GM12878 (cell line): ENCODE measurements at regions not wholly inside any gene's neighbourhood (a gene's known extent, or its start where the extent isn't known, plus 50 kb on each side); places are given as distances from the start of the nearest gene placed in this dataset.

Experiments
- BCLAF1 ChIP-seq: fragments of 450-650 bp; IDR thresholded peaks from 2 replicates; pipeline ENCODE4 v1.6.1; 2017; ENCODE audit warnings: antibody characterized with exemption, mild to moderate bottlenecking, moderate library complexity
- CEBPZ ChIP-seq: fragments of 150-350 bp; IDR thresholded peaks from 2 replicates; pipeline ENCODE4 v1.6.1; 2016; ENCODE audit warnings: low read depth, low read length
- CHD1 ChIP-seq: IDR thresholded peaks from 2 replicates; pipeline ENCODE4 v1.6.1; 2012; ENCODE audit warnings: low read depth, low read length, improper control_type of control experiment
- FOS ChIP-seq: IDR thresholded peaks from 3 replicates; pipeline ENCODE4 v1.6.1; 2011; ENCODE audit warnings: borderline replicate concordance; ENCODE audit not compliant: insufficient read length; ENCODE audit errors: extremely low read depth
- GATAD2B ChIP-seq: fragments of 450-650 bp; conservative IDR thresholded peaks from 2 replicates; pipeline ENCODE4 v1.6.1; 2017; ENCODE audit warnings: low read depth, mild to moderate bottlenecking, moderate library complexity
- IKZF1 ChIP-seq: fragments of 450-650 bp; conservative IDR thresholded peaks from 2 replicates; pipeline ENCODE4 v1.6.1; 2017; ENCODE audit warnings: antibody characterized with exemption, mild to moderate bottlenecking
- JUND ChIP-seq: IDR thresholded peaks from 2 replicates; pipeline ENCODE4 v1.6.1; 2012; ENCODE audit warnings: low read depth, mild to moderate bottlenecking, low read length, improper control_type of control experiment, moderate library complexity
- KDM1A ChIP-seq: fragments of 200-600 bp; sonication (generic); IDR thresholded peaks from 2 replicates; pipeline ENCODE4 v1.6.1; 2016; ENCODE audit warnings: borderline replicate concordance
- MEF2B ChIP-seq: fragments of 450-650 bp; IDR thresholded peaks from 2 replicates; pipeline ENCODE4 v1.6.1; 2018; ENCODE audit warnings: mild to moderate bottlenecking, moderate library complexity; ENCODE audit not compliant: partially characterized antibody, poor library complexity, severe bottlenecking
- MTA2 ChIP-seq: fragments of 450-650 bp; IDR thresholded peaks from 2 replicates; pipeline ENCODE4 v1.6.1; 2016; ENCODE audit warnings: low read depth, mild to moderate bottlenecking, moderate library complexity
- NKRF ChIP-seq: fragments of 450-650 bp; conservative IDR thresholded peaks from 2 replicates; pipeline ENCODE4 v1.6.1; 2017; ENCODE audit warnings: mild to moderate bottlenecking, moderate library complexity
- SKIL ChIP-seq: fragments of 450-650 bp; IDR thresholded peaks from 2 replicates; pipeline ENCODE4 v1.6.1; 2017; ENCODE audit warnings: mild to moderate bottlenecking, low read depth, inconsistent platforms; ENCODE audit not compliant: poor library complexity, severe bottlenecking
- USF1 ChIP-seq: IDR thresholded peaks from 2 replicates; pipeline ENCODE4 v1.6.1; 2011; ENCODE audit warnings: borderline replicate concordance, low read depth, mild to moderate bottlenecking, moderate library complexity, mixed read lengths, low read length; ENCODE audit not compliant: insufficient read depth; ENCODE audit errors: extremely low read length
- ZNF687 ChIP-seq: fragments of 450-650 bp; IDR thresholded peaks from 2 replicates; pipeline ENCODE4 v1.6.1; 2017; ENCODE audit warnings: mild to moderate bottlenecking, moderate library complexity

- TF ChIP-seq CEBPZ (no peak), ZNF687 (no peak), MEF2B (no peak), MTA2 (no peak), SKIL (no peak), BCLAF1 (no peak), NKRF (no peak), JUND (no peak), USF1 (no peak), GATAD2B (no peak), KDM1A (no peak), IKZF1 (no peak), FOS (no peak), CHD1 (no peak)
These were observed 53.6 kb upstream of the FARP1 start (continued) for GRCh38 chr13:98089246-98089645.
